B cell (primary cell): ENCODE measurements at regions not wholly inside any gene's neighbourhood (a gene's known extent, or its start where the extent isn't known, plus 50 kb on each side); places are given as distances from the start of the nearest gene placed in this dataset.

Experiments
- ATAC-seq: fragments of 200-7000 bp; cut with Tn5 transposase; one replicate; pipeline ENCODE4 v1.10.0; 2021; ENCODE audit warnings: low read depth, mild to moderate bottlenecking, moderate number of reproducible peaks, moderate library complexity
- CTCF ChIA-PET: fragments of 350-600 bp; sonication (Branson Sonifier 250); formaldehyde crosslinking; loops from one replicate; lab custom pipeline; 2021; ENCODE audit warnings: antibody characterized with exemption, inconsistent platforms; lab: Charles Lee
- POLR2A ChIA-PET: fragments of 350-600 bp; sonication (Branson Sonifier 250); formaldehyde crosslinking; loops from one replicate; lab custom pipeline; 2021; ENCODE audit warnings: antibody characterized with exemption; lab: Charles Lee
- DNase-seq: peaks from one replicate; pipeline ENCODE4 v3.0.0; 2013
- H2AFZ ChIP-seq: 2 replicates; pipeline ENCODE4 v1.6.1; 2012; ENCODE audit warnings: mild to moderate bottlenecking, low read depth, low read length; ENCODE audit not compliant: insufficient read depth, poor library complexity, severe bottlenecking
- H3K27ac ChIP-seq, 2 donors: 1 replicate in 1 of 2; 2 replicates in 1 of 2; pipeline ENCODE4 v1.5.1; 2012 to 2013; ENCODE audit warnings: low read length in 2 of 2, mild to moderate bottlenecking in 2 of 2, moderate library complexity in 1 of 2
- H3K27me3 ChIP-seq, 4 experiments: fragments of 200-600 bp in 1 of 4; sonication (generic) in 1 of 4; replicated peaks in 1 of 4; 1 replicate in 2 of 4; 2 replicates in 2 of 4; pipeline versions ENCODE4 v1.6.1 to v1.7.0; 2013 to 2016; ENCODE audit warnings: low read length in 3 of 4, mild to moderate bottlenecking in 2 of 4, mixed read lengths in 1 of 4, moderate library complexity in 1 of 4; ENCODE audit not compliant: insufficient read depth in 4 of 4, control insufficient read depth in 3 of 4; ENCODE audit errors: control extremely low read depth in 1 of 4
- H3K36me3 ChIP-seq, 2 experiments: replicated peaks in 1 of 2; 1 replicate in 1 of 2; 2 replicates in 1 of 2; pipeline versions ENCODE4 v1.6.1 to v1.7.1; 2013; ENCODE audit warnings: low read length in 1 of 2; ENCODE audit not compliant: insufficient read depth in 2 of 2, control insufficient read depth in 1 of 2; ENCODE audit errors: control extremely low read depth in 1 of 2, extremely low read depth in 1 of 2
- H3K4me1 ChIP-seq, 2 donors: fragments of 200-600 bp in 1 of 2; sonication (generic) in 1 of 2; 1 replicate in 1 of 2; 2 replicates in 1 of 2; pipeline versions ENCODE4 v1.5.1 to v1.6.1; 2013 to 2017; ENCODE audit warnings: low read length in 2 of 2; ENCODE audit not compliant: control insufficient read depth in 2 of 2, insufficient read depth in 2 of 2
- H3K4me2 ChIP-seq: replicated peaks from 2 replicates; pipeline ENCODE3; 2012; ENCODE audit warnings: mild to moderate bottlenecking, low read depth, low read length; ENCODE audit not compliant: poor library complexity, severe bottlenecking
- H3K4me3 ChIP-seq, 5 experiments: fragments of 200-600 bp in 1 of 5; sonication (generic) in 1 of 5; 1 replicate in 3 of 5; 2 replicates in 2 of 5; pipeline versions ENCODE4 v1.5.1 to v1.7.0; 2011 to 2016; ENCODE audit warnings: low read length in 4 of 5, mild to moderate bottlenecking in 4 of 5, low read depth in 2 of 5, control low read depth in 1 of 5, moderate library complexity in 1 of 5; ENCODE audit not compliant: insufficient read depth in 1 of 5; ENCODE audit errors: control extremely low read depth in 1 of 5, extremely low read depth in 1 of 5
- H3K79me2 ChIP-seq: fragments of 200-600 bp; sonication (generic); one replicate; pipeline ENCODE4 v1.6.0; 2016; ENCODE audit warnings: low read length; ENCODE audit not compliant: control insufficient read depth, insufficient read depth
- H3K9ac ChIP-seq: fragments of 200-600 bp; sonication (generic); 2 replicates; pipeline ENCODE4 v1.6.1; 2017; ENCODE audit warnings: mild to moderate bottlenecking, low read length, moderate library complexity
- H3K9me3 ChIP-seq, 3 donors: one replicate each; pipeline versions ENCODE4 v1.6.1 to v1.7.1; 2013; ENCODE audit warnings: low read length in 2 of 3; ENCODE audit not compliant: control insufficient read depth in 2 of 3, insufficient read depth in 1 of 3; ENCODE audit errors: control extremely low read depth in 1 of 3
- H4K20me1 ChIP-seq: 2 replicates; pipeline ENCODE4 v1.6.0; 2012; ENCODE audit warnings: mild to moderate bottlenecking, low read length; ENCODE audit not compliant: insufficient read depth, control insufficient read depth, poor library complexity, severe bottlenecking
- H3K27ac Mint-ChIP-seq: one replicate; pipeline ENCODE4 v1.8.0; 2021; ENCODE audit warnings: mixed read lengths
- H3K27me3 Mint-ChIP-seq: one replicate; pipeline ENCODE4 v1.8.0; 2021; ENCODE audit warnings: mixed read lengths
- H3K4me1 Mint-ChIP-seq: one replicate; pipeline ENCODE4 v1.8.0; 2021; ENCODE audit warnings: mixed read lengths
- H3K4me3 Mint-ChIP-seq: one replicate; pipeline ENCODE4 v1.8.0; 2021; ENCODE audit warnings: mixed read lengths
- H3K9me3 Mint-ChIP-seq: one replicate; pipeline ENCODE4 v1.8.0; 2022; ENCODE audit warnings: mixed read lengths; ENCODE audit not compliant: insufficient read depth
- EZH2 ChIP-seq: IDR thresholded peaks from 2 replicates; pipeline ENCODE4 v1.6.1; 2012; ENCODE audit warnings: borderline replicate concordance, low read depth, mild to moderate bottlenecking, moderate library complexity, low read length; ENCODE audit not compliant: insufficient read depth, poor library complexity, severe bottlenecking
- WGBS: methylation state at CpG from one replicate; pipeline ENCODE4 v1.1.5; 2013; ENCODE audit warnings: missing lambda C conversion rate; ENCODE audit not compliant: insufficient coverage; 5-methylcytosine and 5-hydroxymethylcytosine counted together
- intact Hi-C: fragments of 100-400 bp; cut with micrococcal nuclease; formaldehyde crosslinking; loops from one replicate; pipeline ENCODE4 v1.10.0; 2022
- TF ChIP-seq, protein P1 (sequence below): fragments of 200-600 bp; IDR thresholded peaks from one replicate; pipeline ENCODE4 v1.8.0; 2022; ENCODE audit warnings: antibody characterized with exemption, mild to moderate bottlenecking

DNA sequence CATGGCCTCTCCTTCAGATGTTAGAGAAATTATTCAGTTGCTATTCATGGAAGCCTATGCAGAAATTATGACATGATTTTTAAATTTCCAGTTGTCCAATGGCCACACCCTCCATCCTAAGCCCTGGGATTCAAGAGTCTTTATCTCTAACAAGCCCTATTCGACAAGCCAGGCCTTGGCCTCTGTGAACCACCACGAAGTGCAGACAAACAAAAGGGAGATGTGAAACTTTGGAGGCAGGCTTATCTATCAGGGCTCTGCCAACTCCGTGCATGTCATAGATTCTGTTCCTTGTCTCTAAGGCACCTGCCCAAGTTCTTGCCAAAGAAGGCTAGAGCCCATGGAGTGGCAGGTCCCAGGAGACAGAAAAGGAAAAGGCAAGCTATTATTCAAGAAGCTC, 212.4 kb upstream of the ADAMTS9 start:
- Mint-ChIP-seq H3K27ac (no peak overlapping the region), H3K4me1 (no peaks in the 10 kb centered on the region), H3K4me3 (no peak overlapping the region), H3K9me3 (no peaks in the 10 kb centered on the region), H3K27me3 (no peaks in the 10 kb centered on the region)
- Histone ChIP-seq H3K27me3 (no peaks in the 10 kb centered on the region), H4K20me1 (no peaks in the 10 kb centered on the region), H3K9me3 (no peaks in the 10 kb centered on the region), H3K36me3 (no peaks in the 10 kb centered on the region), H3K27ac (no peak overlapping the region), H3K4me3 (no peak overlapping the region), H3K79me2 (no peaks in the 10 kb centered on the region), H3K4me1 (no peaks in the 10 kb centered on the region), H3K9ac (no peak overlapping the region), H2AFZ (no peak overlapping the region), H3K4me2 (no peak overlapping the region)
- TF ChIP-seq, protein P1, sequence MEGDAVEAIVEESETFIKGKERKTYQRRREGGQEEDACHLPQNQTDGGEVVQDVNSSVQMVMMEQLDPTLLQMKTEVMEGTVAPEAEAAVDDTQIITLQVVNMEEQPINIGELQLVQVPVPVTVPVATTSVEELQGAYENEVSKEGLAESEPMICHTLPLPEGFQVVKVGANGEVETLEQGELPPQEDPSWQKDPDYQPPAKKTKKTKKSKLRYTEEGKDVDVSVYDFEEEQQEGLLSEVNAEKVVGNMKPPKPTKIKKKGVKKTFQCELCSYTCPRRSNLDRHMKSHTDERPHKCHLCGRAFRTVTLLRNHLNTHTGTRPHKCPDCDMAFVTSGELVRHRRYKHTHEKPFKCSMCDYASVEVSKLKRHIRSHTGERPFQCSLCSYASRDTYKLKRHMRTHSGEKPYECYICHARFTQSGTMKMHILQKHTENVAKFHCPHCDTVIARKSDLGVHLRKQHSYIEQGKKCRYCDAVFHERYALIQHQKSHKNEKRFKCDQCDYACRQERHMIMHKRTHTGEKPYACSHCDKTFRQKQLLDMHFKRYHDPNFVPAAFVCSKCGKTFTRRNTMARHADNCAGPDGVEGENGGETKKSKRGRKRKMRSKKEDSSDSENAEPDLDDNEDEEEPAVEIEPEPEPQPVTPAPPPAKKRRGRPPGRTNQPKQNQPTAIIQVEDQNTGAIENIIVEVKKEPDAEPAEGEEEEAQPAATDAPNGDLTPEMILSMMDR, result no peak
- TF ChIP-seq EZH2, result no peak
- DNase-seq (no peak), ATAC-seq (no peak)
- POLR2A ChIA-PET, result no interaction called here
- 93% methylated on average over 3 of the region's 3 CpGs for WGBS
- CTCF ChIA-PET, result no interaction called here
- intact Hi-C loops, result no loop called here

DNA sequence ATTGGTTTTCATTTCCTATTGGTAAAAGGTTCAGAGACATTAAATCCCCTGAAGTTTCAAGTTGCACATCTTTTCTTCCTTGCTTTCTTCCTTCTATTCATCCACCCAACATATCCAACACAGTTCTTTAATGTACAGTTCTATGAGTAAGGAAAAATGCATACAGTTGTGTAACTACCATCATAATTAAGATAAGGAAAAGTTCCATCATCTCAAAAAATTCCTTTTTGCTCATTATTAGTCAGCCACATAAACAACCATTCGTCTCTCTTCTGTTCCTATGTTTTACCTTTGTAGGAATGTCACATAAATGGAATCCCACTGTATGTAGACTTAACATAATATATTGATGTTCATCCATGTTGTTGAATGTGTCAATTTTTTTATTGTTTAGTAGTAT, 211.1 kb upstream of the ADAMTS9 start:
- no CpG with 5 or more reads among the region's 1 CpG for WGBS
- Mint-ChIP-seq H3K27me3 (no peaks in the 10 kb centered on the region), H3K4me1 (no peaks in the 10 kb centered on the region), H3K27ac (no peak overlapping the region), H3K4me3 (no peak overlapping the region), H3K9me3 (no peaks in the 10 kb centered on the region)
- intact Hi-C loops, result no loop called here
- Histone ChIP-seq H3K36me3 (no peaks in the 10 kb centered on the region), H3K4me2 (no peak overlapping the region), H3K9ac (no peak overlapping the region), H3K9me3 (no peaks in the 10 kb centered on the region), H2AFZ (no peak overlapping the region), H3K4me1 (no peaks in the 10 kb centered on the region), H4K20me1 (no peaks in the 10 kb centered on the region), H3K27ac (no peak overlapping the region), H3K4me3 (no peak overlapping the region), H3K27me3 (no peaks in the 10 kb centered on the region), H3K79me2 (no peaks in the 10 kb centered on the region)
- ChIA-PET CTCF (no interaction called here), POLR2A (no interaction called here)
- TF ChIP-seq, protein P1, result no peak
- no peak for TF ChIP-seq EZH2
- ATAC-seq (no peak), DNase-seq (no peak)
